HL-60 (cell line): ENCODE measurements at regions not wholly inside any gene's neighbourhood (a gene's known extent, or its start where the extent isn't known, plus 50 kb on each side); places are given as distances from the start of the nearest gene placed in this dataset.

Experiments used
- DNase-seq, 2 experiments: peaks; one replicate each; pipeline ENCODE4 v3.0.0-alpha.2; 2010 to 2020; ENCODE audit warnings: low read depth in 1 of 2, low spot score in 1 of 2
- H3K27ac ChIP-seq: fragments of 250-450 bp; sonication (Bioruptor Pico); replicated peaks from 2 replicates; pipeline ENCODE4 v1.5.1; 2020; ENCODE audit warnings: mild to moderate bottlenecking, moderate library complexity
- H3K27me3 ChIP-seq: fragments of 250-450 bp; sonication (Bioruptor Pico); 2 replicates; pipeline ENCODE4 v1.5.1; 2021; ENCODE audit warnings: mild to moderate bottlenecking, moderate library complexity; ENCODE audit not compliant: insufficient read depth, poor library complexity, severe bottlenecking
- H3K4me3 ChIP-seq: replicated peaks from 2 replicates; pipeline ENCODE4 v1.5.1; 2011; ENCODE audit warnings: mild to moderate bottlenecking, control low read depth, low read length; ENCODE audit not compliant: insufficient read depth
- GABPA ChIP-seq: IDR thresholded peaks from 2 replicates; pipeline ENCODE4 v1.6.1; 2012; ENCODE audit warnings: low read depth
- POLR2AphosphoS5 ChIP-seq: IDR thresholded peaks from 2 replicates; pipeline ENCODE4 v1.6.1; 2012; ENCODE audit warnings: low read depth
- SPI1 ChIP-seq: IDR thresholded peaks from 2 replicates; pipeline ENCODE4 v1.6.1; 2012; ENCODE audit warnings: low read depth, mild to moderate bottlenecking, borderline replicate concordance
- TF ChIP-seq, protein P1 (sequence below): IDR thresholded peaks from 2 replicates; pipeline ENCODE4 v1.6.1; 2012; ENCODE audit warnings: low read depth; ENCODE audit not compliant: insufficient replicate concordance
- TF ChIP-seq, protein P2 (sequence below): IDR thresholded peaks from one replicate; pipeline ENCODE4 v1.5.1; 2011; ENCODE audit warnings: low read length, control low read depth, inconsistent platforms; ENCODE audit not compliant: insufficient read depth

GRCh38 chr6:50123688-50124087 lies 74.0 kb upstream of the DEFB112 start:
- Histone ChIP-seq H3K27ac (no peak overlapping the region), H3K4me3 (no peak overlapping the region), H3K27me3 (no peaks in the 10 kb centered on the region)
- DNase-seq: no peak
- TF ChIP-seq, protein P1, sequence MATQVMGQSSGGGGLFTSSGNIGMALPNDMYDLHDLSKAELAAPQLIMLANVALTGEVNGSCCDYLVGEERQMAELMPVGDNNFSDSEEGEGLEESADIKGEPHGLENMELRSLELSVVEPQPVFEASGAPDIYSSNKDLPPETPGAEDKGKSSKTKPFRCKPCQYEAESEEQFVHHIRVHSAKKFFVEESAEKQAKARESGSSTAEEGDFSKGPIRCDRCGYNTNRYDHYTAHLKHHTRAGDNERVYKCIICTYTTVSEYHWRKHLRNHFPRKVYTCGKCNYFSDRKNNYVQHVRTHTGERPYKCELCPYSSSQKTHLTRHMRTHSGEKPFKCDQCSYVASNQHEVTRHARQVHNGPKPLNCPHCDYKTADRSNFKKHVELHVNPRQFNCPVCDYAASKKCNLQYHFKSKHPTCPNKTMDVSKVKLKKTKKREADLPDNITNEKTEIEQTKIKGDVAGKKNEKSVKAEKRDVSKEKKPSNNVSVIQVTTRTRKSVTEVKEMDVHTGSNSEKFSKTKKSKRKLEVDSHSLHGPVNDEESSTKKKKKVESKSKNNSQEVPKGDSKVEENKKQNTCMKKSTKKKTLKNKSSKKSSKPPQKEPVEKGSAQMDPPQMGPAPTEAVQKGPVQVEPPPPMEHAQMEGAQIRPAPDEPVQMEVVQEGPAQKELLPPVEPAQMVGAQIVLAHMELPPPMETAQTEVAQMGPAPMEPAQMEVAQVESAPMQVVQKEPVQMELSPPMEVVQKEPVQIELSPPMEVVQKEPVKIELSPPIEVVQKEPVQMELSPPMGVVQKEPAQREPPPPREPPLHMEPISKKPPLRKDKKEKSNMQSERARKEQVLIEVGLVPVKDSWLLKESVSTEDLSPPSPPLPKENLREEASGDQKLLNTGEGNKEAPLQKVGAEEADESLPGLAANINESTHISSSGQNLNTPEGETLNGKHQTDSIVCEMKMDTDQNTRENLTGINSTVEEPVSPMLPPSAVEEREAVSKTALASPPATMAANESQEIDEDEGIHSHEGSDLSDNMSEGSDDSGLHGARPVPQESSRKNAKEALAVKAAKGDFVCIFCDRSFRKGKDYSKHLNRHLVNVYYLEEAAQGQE: no peak
- TF ChIP-seq SPI1 (no peak), POLR2AphosphoS5 (no peak), GABPA (no peak)
- TF ChIP-seq, protein P2, sequence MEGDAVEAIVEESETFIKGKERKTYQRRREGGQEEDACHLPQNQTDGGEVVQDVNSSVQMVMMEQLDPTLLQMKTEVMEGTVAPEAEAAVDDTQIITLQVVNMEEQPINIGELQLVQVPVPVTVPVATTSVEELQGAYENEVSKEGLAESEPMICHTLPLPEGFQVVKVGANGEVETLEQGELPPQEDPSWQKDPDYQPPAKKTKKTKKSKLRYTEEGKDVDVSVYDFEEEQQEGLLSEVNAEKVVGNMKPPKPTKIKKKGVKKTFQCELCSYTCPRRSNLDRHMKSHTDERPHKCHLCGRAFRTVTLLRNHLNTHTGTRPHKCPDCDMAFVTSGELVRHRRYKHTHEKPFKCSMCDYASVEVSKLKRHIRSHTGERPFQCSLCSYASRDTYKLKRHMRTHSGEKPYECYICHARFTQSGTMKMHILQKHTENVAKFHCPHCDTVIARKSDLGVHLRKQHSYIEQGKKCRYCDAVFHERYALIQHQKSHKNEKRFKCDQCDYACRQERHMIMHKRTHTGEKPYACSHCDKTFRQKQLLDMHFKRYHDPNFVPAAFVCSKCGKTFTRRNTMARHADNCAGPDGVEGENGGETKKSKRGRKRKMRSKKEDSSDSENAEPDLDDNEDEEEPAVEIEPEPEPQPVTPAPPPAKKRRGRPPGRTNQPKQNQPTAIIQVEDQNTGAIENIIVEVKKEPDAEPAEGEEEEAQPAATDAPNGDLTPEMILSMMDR: no peak

DNA sequence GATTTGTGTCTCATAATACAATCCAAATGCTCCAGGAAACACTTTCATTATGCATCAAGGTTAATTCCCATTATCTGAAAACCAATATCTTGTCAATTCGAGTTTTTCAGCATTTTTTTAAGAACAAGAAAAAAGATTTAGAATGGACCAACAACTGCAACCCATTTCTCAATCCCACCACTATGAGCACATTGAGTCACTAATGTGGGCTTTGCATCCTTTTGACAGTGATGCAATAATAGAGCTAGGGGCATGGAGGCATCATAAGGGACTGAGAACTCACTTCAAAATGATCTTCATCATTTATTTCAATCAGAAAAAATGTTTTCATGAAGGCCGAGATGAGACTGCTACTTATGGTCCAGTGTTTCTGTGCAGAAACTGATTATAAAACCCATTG lies 74.8 kb upstream of the DEFB112 start:
- TF ChIP-seq GABPA: no peak
- TF ChIP-seq, protein P1: no peak
- TF ChIP-seq SPI1: no peak
- no peak for TF ChIP-seq POLR2AphosphoS5
- TF ChIP-seq, protein P2: no peak
- Histone ChIP-seq H3K4me3 (no peak overlapping the region), H3K27ac (no peak overlapping the region), H3K27me3 (no peaks in the 10 kb centered on the region)
- DNase-seq: no peak

DNA sequence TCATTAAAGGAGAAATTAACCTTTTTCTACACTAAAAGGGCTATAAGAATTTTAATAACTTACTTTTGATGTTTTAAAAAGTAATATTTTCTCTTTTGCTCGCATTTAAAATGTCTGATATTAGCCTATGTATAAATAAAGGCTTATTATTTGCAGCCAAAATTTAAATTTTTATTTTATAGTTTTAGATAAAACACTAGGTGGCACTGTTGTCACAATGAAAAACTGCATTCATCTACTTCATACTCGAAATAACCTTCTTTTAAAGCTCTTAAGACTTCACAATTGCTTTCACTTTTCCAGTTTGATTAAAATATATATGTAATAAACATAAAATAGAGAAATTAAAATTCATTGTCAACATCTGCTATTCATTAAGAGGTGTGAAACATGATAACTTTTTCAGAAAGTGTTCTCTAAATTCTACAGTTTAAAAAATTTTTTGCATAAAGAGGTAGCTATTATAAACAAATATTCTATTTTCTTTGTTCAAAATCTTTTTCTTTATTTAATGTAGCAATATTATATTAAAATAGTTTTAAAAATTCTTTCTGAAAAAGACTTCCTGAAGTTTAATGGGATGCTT lies 78.8 kb upstream of the DEFB112 start:
- no peak for DNase-seq
- Histone ChIP-seq H3K27me3 (no peaks in the 10 kb centered on the region), H3K27ac (no peak overlapping the region), H3K4me3 (no peak overlapping the region)
- TF ChIP-seq, protein P2: no peak
- TF ChIP-seq SPI1 (no peak), GABPA (no peak), POLR2AphosphoS5 (no peak)
- TF ChIP-seq, protein P1: no peak
